Liver (tissue), 8 donors: ENCODE measurements at regions not wholly inside any gene's neighbourhood (a gene's known extent, or its start where the extent isn't known, plus 50 kb on each side); places are given as distances from the start of the nearest gene placed in this dataset.
A peak's percentile ranks its signal among the peaks of the same experiment; 100 is the strongest.

Experiments
- DNase-seq: peaks from one replicate; pipeline ENCODE4 v3.0.0-alpha.2; 2017; ENCODE audit warnings: low spot score
- H3K27ac ChIP-seq, 2 donors: one replicate each; pipeline ENCODE4 v1.7.0; 2013; ENCODE audit warnings: inconsistent platforms in 2 of 2, low read length in 2 of 2, control low read depth in 1 of 2, low read depth in 1 of 2, mild to moderate bottlenecking in 1 of 2
- H3K27me3 ChIP-seq, 4 donors: one replicate each; pipeline versions ENCODE4 v1.6.1 to v1.7.0; 2013; ENCODE audit warnings: low read length in 3 of 4, inconsistent platforms in 1 of 4, mild to moderate bottlenecking in 1 of 4, moderate library complexity in 1 of 4; ENCODE audit not compliant: control insufficient read depth in 4 of 4, insufficient read depth in 4 of 4
- H3K36me3 ChIP-seq, 4 donors: one replicate each; pipeline versions ENCODE4 v1.6.1 to v1.7.0; 2013; ENCODE audit warnings: low read length in 3 of 4, mild to moderate bottlenecking in 3 of 4, low read depth in 1 of 4, moderate library complexity in 1 of 4; ENCODE audit not compliant: control insufficient read depth in 4 of 4, insufficient read depth in 3 of 4
- H3K4me1 ChIP-seq, 4 donors: one replicate each; pipeline versions ENCODE4 v1.6.1 to v1.7.0; 2013; ENCODE audit warnings: low read length in 3 of 4, mild to moderate bottlenecking in 3 of 4, moderate library complexity in 1 of 4; ENCODE audit not compliant: control insufficient read depth in 4 of 4, insufficient read depth in 4 of 4
- H3K4me3 ChIP-seq, 3 donors: one replicate each; pipeline versions ENCODE4 v1.6.1 to v1.7.0; 2013; ENCODE audit warnings: low read length in 3 of 3, control low read depth in 1 of 3, low read depth in 1 of 3, mild to moderate bottlenecking in 1 of 3
- H3K9ac ChIP-seq, 2 donors: one replicate each; pipeline ENCODE4 v1.7.0; 2013; ENCODE audit warnings: low read length in 2 of 2, mild to moderate bottlenecking in 2 of 2, moderate library complexity in 2 of 2, control low read depth in 1 of 2, low read depth in 1 of 2
- H3K9me3 ChIP-seq, 4 donors: one replicate each; pipeline versions ENCODE4 v1.6.1 to v1.7.0; 2013; ENCODE audit warnings: low read length in 3 of 4; ENCODE audit not compliant: control insufficient read depth in 4 of 4
- ATF3 ChIP-seq: IDR thresholded peaks from 2 replicates; pipeline ENCODE4 v1.6.1; 2016; ENCODE audit warnings: antibody characterized with exemption
- CTCF ChIP-seq: fragments of 150-350 bp; IDR thresholded peaks from 2 replicates; pipeline ENCODE4 v1.5.1; 2017; ENCODE audit warnings: improper control_type of control experiment, low read depth, low read length; ENCODE audit not compliant: missing input control
- GABPA ChIP-seq, 2 donors: IDR thresholded peaks in 1 of 2; conservative IDR thresholded peaks in 1 of 2; 2 replicates each; pipeline ENCODE4 v1.6.1; 2016; ENCODE audit warnings: antibody characterized with exemption in 2 of 2, mild to moderate bottlenecking in 1 of 2, moderate library complexity in 1 of 2
- HNF4G ChIP-seq: IDR thresholded peaks from 2 replicates; pipeline ENCODE4 v1.6.1; 2016; ENCODE audit warnings: antibody characterized with exemption
- MAX ChIP-seq: IDR thresholded peaks from 2 replicates; pipeline ENCODE4 v1.6.1; 2016; ENCODE audit warnings: antibody characterized with exemption
- NR2F2 ChIP-seq: IDR thresholded peaks from 2 replicates; pipeline ENCODE4 v1.6.1; 2016; ENCODE audit warnings: antibody characterized with exemption
- RAD21 ChIP-seq, 2 donors: IDR thresholded peaks; 2 replicates each; pipeline ENCODE4 v1.6.1; 2016; ENCODE audit warnings: antibody characterized with exemption in 2 of 2, mild to moderate bottlenecking in 2 of 2
- REST ChIP-seq: IDR thresholded peaks from 2 replicates; pipeline ENCODE4 v1.6.1; 2016; ENCODE audit warnings: antibody characterized with exemption, mild to moderate bottlenecking
- RXRA ChIP-seq, 2 donors: IDR thresholded peaks; 2 replicates each; pipeline ENCODE4 v1.6.1; 2017 to 2018; ENCODE audit warnings: antibody characterized with exemption in 2 of 2, mild to moderate bottlenecking in 1 of 2
- SP1 ChIP-seq: IDR thresholded peaks from 2 replicates; pipeline ENCODE4 v1.6.1; 2018; ENCODE audit warnings: antibody characterized with exemption, mild to moderate bottlenecking
- TAF1 ChIP-seq: conservative IDR thresholded peaks from 2 replicates; pipeline ENCODE4 v1.6.1; 2016; ENCODE audit warnings: antibody characterized with exemption, mild to moderate bottlenecking
- ZBTB33 ChIP-seq: IDR thresholded peaks from 2 replicates; pipeline ENCODE4 v1.6.1; 2016; ENCODE audit warnings: antibody characterized with exemption
- WGBS: extraction: QIAGEN DNeasy Blood & Tissue Kit; methylation state at CpG from one replicate; pipeline ENCODE4 v1.1.7; 2013; 5-methylcytosine and 5-hydroxymethylcytosine counted together
- donor health status: healthy.
- donor health status: healthy.
- donor health status: healthy.
- donor health status: healthy.
- donor health status: healthy.

GRCh38 chr3:34260271-34261000 lies 462.0 kb downstream of the PDCD6IP start:
- DNase-seq = peak; percentile 47
- no peak for TF ChIP-seq RXRA (IDR thresholded peaks at IDR 0.05)
- no peak for TF ChIP-seq MAX
- peak; percentile 65 to 74 for TF ChIP-seq RAD21 (IDR thresholded peaks at IDR 0.05)
- TF ChIP-seq GABPA (IDR thresholded peaks at IDR 0.05 in 1 of 2, conservative IDR thresholded peaks at IDR 0.05 in 1 of 2) = no peak
- TF ChIP-seq CTCF = peak; percentile 44
- Histone ChIP-seq H3K4me3 (no peak overlapping the region), H3K27me3 (peaks cover 0 to 3% (median 0%) of the 10 kb centered on the region in 4 donors), H3K4me1 (no peaks in the 10 kb centered on the region), H3K36me3 (no peaks in the 10 kb centered on the region), H3K27ac (no peak overlapping the region), H3K9ac (no peak overlapping the region), H3K9me3 (no peaks in the 10 kb centered on the region)
- 77% methylated on average over 2 of the region's 2 CpGs for WGBS

GRCh38 chr3:34261001-34261385 lies 462.6 kb downstream of the PDCD6IP start:
- Histone ChIP-seq H3K4me3 (no peak overlapping the region), H3K9ac (no peak overlapping the region), H3K36me3 (no peaks in the 10 kb centered on the region), H3K27ac (no peak overlapping the region), H3K9me3 (no peaks in the 10 kb centered on the region), H3K4me1 (no peaks in the 10 kb centered on the region), H3K27me3 (peaks cover 0 to 3% (median 0%) of the 10 kb centered on the region in 4 donors)
- DNase-seq = no peak
- no peak for TF ChIP-seq CTCF
- TF ChIP-seq HNF4G = no peak
- TF ChIP-seq MAX = no peak
- TF ChIP-seq ATF3 = no peak
- no peak for TF ChIP-seq RXRA (IDR thresholded peaks at IDR 0.05)
- WGBS = 68% methylated on average over 1 of the region's 1 CpG

GRCh38 chr3:34263101-34263621 lies 464.7 kb downstream of the PDCD6IP start:
- Histone ChIP-seq H3K27me3 (no peaks in the 10 kb centered on the region), H3K9ac (no peak overlapping the region), H3K9me3 (no peaks in the 10 kb centered on the region), H3K4me1 (no peaks in the 10 kb centered on the region), H3K27ac (no peak overlapping the region), H3K36me3 (no peaks in the 10 kb centered on the region), H3K4me3 (no peak overlapping the region)
- 42% methylated on average over 4 of the region's 4 CpGs for WGBS
- DNase-seq = no peak
- TF ChIP-seq HNF4G = no peak
- no peak for TF ChIP-seq RXRA (IDR thresholded peaks at IDR 0.05)
- no peak for TF ChIP-seq NR2F2
- TF ChIP-seq ATF3 = no peak
- no peak for TF ChIP-seq TAF1
- TF ChIP-seq REST = no peak
- TF ChIP-seq GABPA (IDR thresholded peaks at IDR 0.05 in 1 of 2, conservative IDR thresholded peaks at IDR 0.05 in 1 of 2) = no peak
- no peak for TF ChIP-seq SP1
- no peak for TF ChIP-seq ZBTB33
